Right cardiac atrium (tissue), 5 donors: ENCODE measurements at regions not wholly inside any gene's neighbourhood (a gene's known extent, or its start where the extent isn't known, plus 50 kb on each side); places are given as distances from the start of the nearest gene placed in this dataset.
A peak's percentile ranks its signal among the peaks of the same experiment; 100 is the strongest.

Experiments used
- ATAC-seq, 2 donors: fragments of 200-7000 bp; cut with Tn5 transposase; one replicate each; pipeline versions ENCODE4 v1.8.0 to v1.9.1; 2020; ENCODE audit warnings: moderate library complexity in 2 of 2, mild to moderate bottlenecking in 1 of 2
- DNase-seq, 3 donors: peaks; one replicate each; pipeline ENCODE4 v3.0.0-alpha.2; 2020
- H3K27ac ChIP-seq: one replicate; pipeline ENCODE4 v1.5.1; 2013; ENCODE audit warnings: mild to moderate bottlenecking, low read length, control low read depth, moderate library complexity
- H3K27me3 ChIP-seq: one replicate; pipeline ENCODE4 v1.6.1; 2013; ENCODE audit not compliant: control insufficient read depth, insufficient read depth
- H3K4me1 ChIP-seq: one replicate; pipeline ENCODE4 v1.6.1; 2013; ENCODE audit warnings: low read length; ENCODE audit not compliant: control insufficient read depth, insufficient read depth
- H3K4me3 ChIP-seq: one replicate; pipeline ENCODE4 v1.5.1; 2013; ENCODE audit warnings: low read length, control low read depth
- H3K9me3 ChIP-seq: one replicate; pipeline ENCODE4 v1.6.1; 2013; ENCODE audit warnings: low read length; ENCODE audit not compliant: control insufficient read depth
- WGBS: extraction: QIAGEN DNeasy Blood & Tissue Kit; methylation state at CpG from one replicate; pipeline ENCODE4 v1.1.7; 2013; 5-methylcytosine and 5-hydroxymethylcytosine counted together
- intact Hi-C, 4 donors: fragments of 100-400 bp; cut with DNase I; formaldehyde crosslinking; loops; one replicate each; pipeline versions ENCODE4 v1.11.0 to v1.14.0; 2022 to 2023
- donor health status: healthy with polysubstance abuse.
- donor health status: DM: no; HTN: yes; CAD: no.
- donor health status: DM: no; HTN: no; CAD: no.
- donor health status: DM: no; HTN: yes; CAD: no; lungs with severe emphysema.
- donor health status: DM: yes; HTN: yes; CAD: no.

- DNase-seq = peak in 2 of 3 donors; percentile 50 to 57
- Histone ChIP-seq H3K27me3 (no peaks in the 10 kb centered on the region), H3K4me3 (no peak overlapping the region), H3K4me1 (no peaks in the 10 kb centered on the region), H3K9me3 (no peaks in the 10 kb centered on the region), H3K27ac (no peak overlapping the region)
- peak; percentile 18 to 38 for ATAC-seq
- WGBS = 81% methylated on average over 8 of the region's 8 CpGs
- intact Hi-C loops = no loop called here
Measured at GRCh38 chr20:40433341-40433861, 255.6 kb downstream of the MAFB start.

- Histone ChIP-seq H3K27me3 (no peaks in the 10 kb centered on the region), H3K4me3 (no peak overlapping the region), H3K9me3 (no peaks in the 10 kb centered on the region), H3K4me1 (no peaks in the 10 kb centered on the region), H3K27ac (no peak overlapping the region)
- intact Hi-C loops = no loop called here
- ATAC-seq (no peak), DNase-seq (no peak)
- WGBS = 80% methylated on average over 3 of the region's 3 CpGs
Measured at GRCh38 chr20:40431611-40432010, 257.4 kb downstream of the MAFB start.

- ATAC-seq (no peak), DNase-seq (no peak)
- Histone ChIP-seq H3K4me1 (no peaks in the 10 kb centered on the region), H3K4me3 (no peak overlapping the region), H3K9me3 (no peaks in the 10 kb centered on the region), H3K27me3 (no peaks in the 10 kb centered on the region), H3K27ac (no peak overlapping the region)
- WGBS = 82% methylated on average over 4 of the region's 4 CpGs
- intact Hi-C loops = no loop called here
Measured at GRCh38 chr20:40431112-40431511, 257.9 kb downstream of the MAFB start.

- WGBS = 71% methylated on average over 4 of the region's 4 CpGs
- Histone ChIP-seq H3K9me3 (no peaks in the 10 kb centered on the region), H3K4me3 (no peak overlapping the region), H3K4me1 (no peaks in the 10 kb centered on the region), H3K27me3 (no peaks in the 10 kb centered on the region), H3K27ac (no peak overlapping the region)
- intact Hi-C loops = no loop called here
- DNase-seq = no peak
- no peak for ATAC-seq
Measured at GRCh38 chr20:40427026-40427425, 262.0 kb downstream of the MAFB start.

- H3K4me1 ChIP-seq = no peaks in the 10 kb centered on the region
- WGBS = 94% methylated on average over 1 of the region's 1 CpG
- no peak overlapping the region for H3K4me3 ChIP-seq
- intact Hi-C loops = no loop called here
- H3K27me3 ChIP-seq = no peaks in the 10 kb centered on the region
- no peak overlapping the region for H3K27ac ChIP-seq
- ATAC-seq = no peak
- no peak for DNase-seq
- H3K9me3 ChIP-seq = no peaks in the 10 kb centered on the region
Measured at GRCh38 chr20:40424695-40425094, 264.3 kb downstream of the MAFB start.

- no peak overlapping the region for H3K27ac ChIP-seq
- no peak for DNase-seq
- H3K4me3 ChIP-seq = no peak overlapping the region
- no peaks in the 10 kb centered on the region for H3K27me3 ChIP-seq
- no peak for ATAC-seq
- intact Hi-C loops = no loop called here
- H3K4me1 ChIP-seq = no peaks in the 10 kb centered on the region
- H3K9me3 ChIP-seq = no peaks in the 10 kb centered on the region
Measured at GRCh38 chr20:40422656-40423055, 266.4 kb downstream of the MAFB start.

GRCh38 chr20:40416274-40416673 is 272.8 kb downstream of the MAFB start:
- no peak for DNase-seq
- H3K4me3 ChIP-seq = no peak overlapping the region
- ATAC-seq = no peak
- intact Hi-C loops = no loop called here
- 96% methylated on average over 1 of the region's 1 CpG for WGBS
- no peaks in the 10 kb centered on the region for H3K4me1 ChIP-seq
- no peak overlapping the region for H3K27ac ChIP-seq
- H3K27me3 ChIP-seq = no peaks in the 10 kb centered on the region
- peaks cover 2% of the 10 kb centered on the region for H3K9me3 ChIP-seq

- intact Hi-C loops = no loop called here
- DNase-seq = no peak
Measured at GRCh38 chr20:40414843-40415615, 274.0 kb downstream of the MAFB start.

GRCh38 chr20:40410028-40410427 is 279.0 kb downstream of the MAFB start:
- H3K27me3 ChIP-seq = no peaks in the 10 kb centered on the region
- no peak overlapping the region for H3K4me3 ChIP-seq
- WGBS = 72% methylated on average over 3 of the region's 3 CpGs
- DNase-seq (no peak), ATAC-seq (no peak)
- intact Hi-C loops = no loop called here
- no peak overlapping the region for H3K27ac ChIP-seq
- H3K9me3 ChIP-seq = no peaks in the 10 kb centered on the region
- peaks cover 3% of the 10 kb centered on the region for H3K4me1 ChIP-seq

More at GRCh38 chr20:40414843-40415615, 274.0 kb downstream of the MAFB start:
- Histone ChIP-seq H3K4me3 (no peak overlapping the region), H3K4me1 (no peaks in the 10 kb centered on the region), H3K27me3 (no peaks in the 10 kb centered on the region), H3K27ac (no peak overlapping the region), H3K9me3 (peaks cover 2% of the 10 kb centered on the region)
- WGBS = 88% methylated on average over 5 of the region's 5 CpGs
- no peak for ATAC-seq

GRCh38 chr20:40397467-40397866 is 291.6 kb downstream of the MAFB start:
- intact Hi-C loops = no loop called here
- Histone ChIP-seq H3K27ac (no peak overlapping the region), H3K27me3 (no peaks in the 10 kb centered on the region), H3K9me3 (no peaks in the 10 kb centered on the region), H3K4me1 (no peaks in the 10 kb centered on the region), H3K4me3 (no peak overlapping the region)
- DNase-seq (no peak), ATAC-seq (peak in 1 of 2 donors; percentile 38)

- 82% methylated on average over 8 of the region's 8 CpGs for WGBS
- Histone ChIP-seq H3K27ac (no peak overlapping the region), H3K4me3 (no peak overlapping the region), H3K27me3 (no peaks in the 10 kb centered on the region), H3K4me1 (no peaks in the 10 kb centered on the region), H3K9me3 (no peaks in the 10 kb centered on the region)
- ATAC-seq (no peak), DNase-seq (no peak)
- intact Hi-C loops = no loop called here
Measured at GRCh38 chr20:40393197-40394079, 295.6 kb downstream of the MAFB start.
